ENCODE measurements at regions not wholly inside any gene's neighbourhood (a gene's known extent, or its start where the extent isn't known, plus 50 kb on each side); places are given as distances from the start of the nearest gene placed in this dataset.
"Not testable (repeated sequence)": the region's sequence is repeated elsewhere in the genome, so short reads cannot be mapped to it uniquely, and the experiment has no call there.

- TF ChIP-seq, protein P1, sequence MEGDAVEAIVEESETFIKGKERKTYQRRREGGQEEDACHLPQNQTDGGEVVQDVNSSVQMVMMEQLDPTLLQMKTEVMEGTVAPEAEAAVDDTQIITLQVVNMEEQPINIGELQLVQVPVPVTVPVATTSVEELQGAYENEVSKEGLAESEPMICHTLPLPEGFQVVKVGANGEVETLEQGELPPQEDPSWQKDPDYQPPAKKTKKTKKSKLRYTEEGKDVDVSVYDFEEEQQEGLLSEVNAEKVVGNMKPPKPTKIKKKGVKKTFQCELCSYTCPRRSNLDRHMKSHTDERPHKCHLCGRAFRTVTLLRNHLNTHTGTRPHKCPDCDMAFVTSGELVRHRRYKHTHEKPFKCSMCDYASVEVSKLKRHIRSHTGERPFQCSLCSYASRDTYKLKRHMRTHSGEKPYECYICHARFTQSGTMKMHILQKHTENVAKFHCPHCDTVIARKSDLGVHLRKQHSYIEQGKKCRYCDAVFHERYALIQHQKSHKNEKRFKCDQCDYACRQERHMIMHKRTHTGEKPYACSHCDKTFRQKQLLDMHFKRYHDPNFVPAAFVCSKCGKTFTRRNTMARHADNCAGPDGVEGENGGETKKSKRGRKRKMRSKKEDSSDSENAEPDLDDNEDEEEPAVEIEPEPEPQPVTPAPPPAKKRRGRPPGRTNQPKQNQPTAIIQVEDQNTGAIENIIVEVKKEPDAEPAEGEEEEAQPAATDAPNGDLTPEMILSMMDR (IDR thresholded peaks at IDR 0.05; ENCODE audit: partially characterized antibody, unreplicated experiment): no peak
- no peaks in the 10 kb centered on the region for H3K36me3 Mint-ChIP-seq (ENCODE audit: unreplicated experiment)
- no peaks in the 10 kb centered on the region for H3K9me3 Mint-ChIP-seq (ENCODE audit: unreplicated experiment)
- H3K4me3 Mint-ChIP-seq (ENCODE audit: unreplicated experiment): no peak overlapping the region
- H3K4me1 Mint-ChIP-seq (ENCODE audit: low read depth, unreplicated experiment): no peaks in the 10 kb centered on the region
- no peak for DNase-seq
- no peak overlapping the region for H3K27ac Mint-ChIP-seq (ENCODE audit: unreplicated experiment)
- H3K27me3 Mint-ChIP-seq (ENCODE audit: unreplicated experiment): peaks cover 1% of the 10 kb centered on the region
Measured at GRCh38 chr7:32658034-32658433, 162.7 kb downstream of the AVL9 start.

GRCh38 chr7:32654549-32654948, 159.3 kb downstream of the AVL9 start:
- not testable (repeated sequence) for H3K4me1 Mint-ChIP-seq (ENCODE audit: low read depth, unreplicated experiment); H3K27ac Mint-ChIP-seq (ENCODE audit: unreplicated experiment); H3K36me3 Mint-ChIP-seq (ENCODE audit: unreplicated experiment); H3K9me3 Mint-ChIP-seq (ENCODE audit: unreplicated experiment); DNase-seq; H3K4me3 Mint-ChIP-seq (ENCODE audit: unreplicated experiment); H3K27me3 Mint-ChIP-seq (ENCODE audit: unreplicated experiment)

DNA sequence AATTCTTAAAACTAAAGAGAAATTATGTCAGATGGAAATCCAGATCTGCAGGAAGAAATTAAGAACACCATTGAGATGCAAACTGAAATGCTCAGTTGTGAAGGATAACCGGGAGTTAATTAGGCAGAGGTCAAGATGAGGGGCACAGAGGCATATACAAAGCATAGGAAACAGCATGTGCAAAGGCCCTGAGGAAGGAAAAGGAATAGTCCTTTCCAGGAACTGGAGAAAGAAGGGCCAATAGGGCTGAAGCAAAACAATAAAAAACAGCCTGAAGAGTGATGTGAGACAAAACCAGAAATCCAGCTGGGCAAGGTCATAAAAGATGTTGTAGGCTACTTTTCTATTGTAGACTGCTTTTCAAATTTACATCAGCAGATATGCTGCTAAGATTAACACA, 155.1 kb downstream of the AVL9 start:
- H3K4me3 Mint-ChIP-seq (ENCODE audit: unreplicated experiment); H3K27ac Mint-ChIP-seq (ENCODE audit: unreplicated experiment); H3K9me3 Mint-ChIP-seq (ENCODE audit: unreplicated experiment); DNase-seq; H3K36me3 Mint-ChIP-seq (ENCODE audit: unreplicated experiment); H3K4me1 Mint-ChIP-seq (ENCODE audit: low read depth, unreplicated experiment); H3K27me3 Mint-ChIP-seq (ENCODE audit: unreplicated experiment): not testable (repeated sequence)

- DNase-seq: no peak
Measured at GRCh38 chr7:32648408-32649156, 153.3 kb downstream of the AVL9 start.

GRCh38 chr7:32645255-32645654, 150.0 kb downstream of the AVL9 start:
- not testable (repeated sequence) for H3K27me3 Mint-ChIP-seq (ENCODE audit: unreplicated experiment); H3K9me3 Mint-ChIP-seq (ENCODE audit: unreplicated experiment); H3K36me3 Mint-ChIP-seq (ENCODE audit: unreplicated experiment); H3K4me3 Mint-ChIP-seq (ENCODE audit: unreplicated experiment); DNase-seq; H3K27ac Mint-ChIP-seq (ENCODE audit: unreplicated experiment); H3K4me1 Mint-ChIP-seq (ENCODE audit: low read depth, unreplicated experiment)

More at GRCh38 chr7:32648408-32649156, 153.3 kb downstream of the AVL9 start:
- no peak overlapping the region for H3K4me3 Mint-ChIP-seq (ENCODE audit: unreplicated experiment)
- TF ChIP-seq, protein P1 (IDR thresholded peaks at IDR 0.05; ENCODE audit: partially characterized antibody, unreplicated experiment): no peak
- H3K27me3 Mint-ChIP-seq (ENCODE audit: unreplicated experiment): no peaks in the 10 kb centered on the region
- no peak overlapping the region for H3K27ac Mint-ChIP-seq (ENCODE audit: unreplicated experiment)
- no peaks in the 10 kb centered on the region for H3K9me3 Mint-ChIP-seq (ENCODE audit: unreplicated experiment)
- no peaks in the 10 kb centered on the region for H3K36me3 Mint-ChIP-seq (ENCODE audit: unreplicated experiment)
- H3K4me1 Mint-ChIP-seq (ENCODE audit: low read depth, unreplicated experiment): no peaks in the 10 kb centered on the region

- Mint-ChIP-seq H3K4me1 (ENCODE audit: low read depth, unreplicated experiment) (no peaks in the 10 kb centered on the region), H3K36me3 (ENCODE audit: unreplicated experiment) (peaks cover 9% of the 10 kb centered on the region), H3K9me3 (ENCODE audit: unreplicated experiment) (no peaks in the 10 kb centered on the region), H3K27me3 (ENCODE audit: unreplicated experiment) (no peaks in the 10 kb centered on the region), H3K4me3 (ENCODE audit: unreplicated experiment) (no peak overlapping the region), H3K27ac (ENCODE audit: unreplicated experiment) (no peak overlapping the region)
- TF ChIP-seq, protein P1 (IDR thresholded peaks at IDR 0.05; ENCODE audit: partially characterized antibody, unreplicated experiment): no peak
- DNase-seq: no peak
Measured at GRCh38 chr7:32643194-32643593, 147.9 kb downstream of the AVL9 start.

All from glutamatergic neuron (in vitro differentiated cells).